Endothelial cell (in vitro differentiated cells): ENCODE measurements at regions not wholly inside any gene's neighbourhood (a gene's known extent, or its start where the extent isn't known, plus 50 kb on each side); places are given as distances from the start of the nearest gene placed in this dataset.
"Not testable (repeated sequence)": the region's sequence is repeated elsewhere in the genome, so short reads cannot be mapped to it uniquely, and the experiment has no call there.

Experiments
- DNase-seq: peaks from one replicate; pipeline ENCODE4 v3.0.0; 2021; ENCODE audit warnings: low spot score
- H3K27ac Mint-ChIP-seq: one replicate; pipeline ENCODE4 v1.8.0; 2021; ENCODE audit warnings: mixed read lengths, inconsistent platforms; ENCODE audit not compliant: unreplicated experiment
- H3K27me3 Mint-ChIP-seq: one replicate; pipeline ENCODE4 v1.8.0; 2021; ENCODE audit warnings: mild to moderate bottlenecking, moderate library complexity, mixed read lengths, inconsistent platforms; ENCODE audit not compliant: unreplicated experiment
- H3K36me3 Mint-ChIP-seq: one replicate; pipeline ENCODE4 v1.8.0; 2021; ENCODE audit warnings: mild to moderate bottlenecking, low read depth, mixed read lengths, inconsistent platforms; ENCODE audit not compliant: unreplicated experiment
- H3K4me1 Mint-ChIP-seq: one replicate; pipeline ENCODE4 v1.8.0; 2021; ENCODE audit warnings: mild to moderate bottlenecking, mixed read lengths, inconsistent platforms; ENCODE audit not compliant: unreplicated experiment
- H3K4me3 Mint-ChIP-seq: one replicate; pipeline ENCODE4 v1.8.0; 2021; ENCODE audit warnings: mild to moderate bottlenecking, mixed read lengths, inconsistent platforms; ENCODE audit not compliant: unreplicated experiment
- H3K9me3 Mint-ChIP-seq: one replicate; pipeline ENCODE4 v1.8.0; 2021; ENCODE audit warnings: mixed read lengths, inconsistent platforms; ENCODE audit not compliant: unreplicated experiment
- TF ChIP-seq, protein P1 (sequence below): fragments of 200-600 bp; sonication (generic); IDR thresholded peaks from one replicate; pipeline ENCODE4 v1.5.0; 2021; ENCODE audit warnings: antibody characterized with exemption; ENCODE audit not compliant: unreplicated experiment

DNA sequence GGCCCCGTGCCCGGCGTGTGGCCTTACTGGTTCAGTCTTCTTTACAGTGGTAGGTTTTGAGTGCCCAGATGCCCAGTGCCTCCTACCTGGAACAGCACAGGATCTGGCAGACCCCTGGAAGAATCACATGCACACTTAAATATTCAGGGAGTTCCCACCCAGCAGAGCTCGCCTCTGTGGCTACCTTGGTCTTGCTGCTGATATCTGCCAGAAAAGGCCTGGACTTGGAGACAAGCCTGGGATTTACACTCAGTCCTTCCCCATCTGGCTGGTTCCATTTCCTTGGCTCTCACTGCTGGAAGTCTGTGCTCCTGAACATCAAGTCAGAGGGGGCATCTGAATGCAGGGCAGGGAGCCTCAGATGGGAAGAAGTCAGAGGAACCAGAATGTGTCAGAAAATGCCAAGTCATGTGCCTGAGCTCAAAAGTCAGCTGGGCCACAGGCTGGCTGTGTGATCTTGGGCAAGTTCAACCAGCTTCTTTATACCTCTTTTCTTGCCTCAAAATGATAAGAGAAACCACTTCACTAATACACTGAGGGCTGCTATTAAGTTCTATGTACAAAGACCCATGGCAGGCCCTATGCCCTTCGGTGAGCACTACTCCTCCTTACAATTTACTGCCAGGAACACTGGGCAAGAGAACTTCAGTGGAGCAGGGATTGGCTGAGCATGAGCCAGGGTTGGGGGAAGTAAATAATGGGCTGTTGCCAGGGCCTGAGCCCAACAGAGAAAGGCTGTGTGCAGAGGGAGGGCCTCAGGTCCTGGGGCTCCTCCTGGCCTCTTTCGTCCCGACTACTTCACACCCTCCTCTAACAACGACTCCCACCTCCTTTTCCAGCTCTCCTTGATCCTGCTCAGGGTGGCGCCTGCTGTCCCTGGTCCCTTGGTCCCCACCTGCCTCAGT is 135.9 kb downstream of the GPCPD1 start:
- Mint-ChIP-seq H3K9me3 (no peaks in the 10 kb centered on the region), H3K4me1 (peaks cover 4% of the 10 kb centered on the region), H3K27me3 (peaks cover 1% of the 10 kb centered on the region), H3K36me3 (no peaks in the 10 kb centered on the region), H3K4me3 (no peak overlapping the region), H3K27ac (no peak overlapping the region)
- TF ChIP-seq, protein P1, sequence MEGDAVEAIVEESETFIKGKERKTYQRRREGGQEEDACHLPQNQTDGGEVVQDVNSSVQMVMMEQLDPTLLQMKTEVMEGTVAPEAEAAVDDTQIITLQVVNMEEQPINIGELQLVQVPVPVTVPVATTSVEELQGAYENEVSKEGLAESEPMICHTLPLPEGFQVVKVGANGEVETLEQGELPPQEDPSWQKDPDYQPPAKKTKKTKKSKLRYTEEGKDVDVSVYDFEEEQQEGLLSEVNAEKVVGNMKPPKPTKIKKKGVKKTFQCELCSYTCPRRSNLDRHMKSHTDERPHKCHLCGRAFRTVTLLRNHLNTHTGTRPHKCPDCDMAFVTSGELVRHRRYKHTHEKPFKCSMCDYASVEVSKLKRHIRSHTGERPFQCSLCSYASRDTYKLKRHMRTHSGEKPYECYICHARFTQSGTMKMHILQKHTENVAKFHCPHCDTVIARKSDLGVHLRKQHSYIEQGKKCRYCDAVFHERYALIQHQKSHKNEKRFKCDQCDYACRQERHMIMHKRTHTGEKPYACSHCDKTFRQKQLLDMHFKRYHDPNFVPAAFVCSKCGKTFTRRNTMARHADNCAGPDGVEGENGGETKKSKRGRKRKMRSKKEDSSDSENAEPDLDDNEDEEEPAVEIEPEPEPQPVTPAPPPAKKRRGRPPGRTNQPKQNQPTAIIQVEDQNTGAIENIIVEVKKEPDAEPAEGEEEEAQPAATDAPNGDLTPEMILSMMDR = no peak
- DNase-seq = no peak

DNA sequence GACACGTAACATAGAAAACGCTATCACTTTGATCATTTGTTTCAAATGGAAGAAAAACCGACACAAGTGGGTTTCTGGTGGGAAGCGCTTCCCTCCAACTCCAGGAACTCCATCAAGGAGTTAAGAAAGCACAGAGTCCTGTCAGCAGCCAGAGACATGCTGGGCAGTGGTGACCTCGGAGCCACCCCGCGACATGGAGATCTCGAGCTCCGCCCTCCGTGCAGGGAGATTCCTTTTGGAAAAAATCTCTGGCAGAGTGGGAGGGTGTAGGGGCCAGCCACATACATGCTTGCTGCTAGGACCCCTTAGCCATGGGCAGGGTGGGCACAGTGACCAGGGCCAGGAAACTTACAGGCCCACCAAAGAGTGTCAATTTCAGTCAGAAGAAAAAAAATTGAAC is 138.9 kb downstream of the GPCPD1 start:
- DNase-seq, H3K4me1 Mint-ChIP-seq, H3K27ac Mint-ChIP-seq, H3K36me3 Mint-ChIP-seq, H3K9me3 Mint-ChIP-seq, H3K4me3 Mint-ChIP-seq, H3K27me3 Mint-ChIP-seq: not testable (repeated sequence)

DNA sequence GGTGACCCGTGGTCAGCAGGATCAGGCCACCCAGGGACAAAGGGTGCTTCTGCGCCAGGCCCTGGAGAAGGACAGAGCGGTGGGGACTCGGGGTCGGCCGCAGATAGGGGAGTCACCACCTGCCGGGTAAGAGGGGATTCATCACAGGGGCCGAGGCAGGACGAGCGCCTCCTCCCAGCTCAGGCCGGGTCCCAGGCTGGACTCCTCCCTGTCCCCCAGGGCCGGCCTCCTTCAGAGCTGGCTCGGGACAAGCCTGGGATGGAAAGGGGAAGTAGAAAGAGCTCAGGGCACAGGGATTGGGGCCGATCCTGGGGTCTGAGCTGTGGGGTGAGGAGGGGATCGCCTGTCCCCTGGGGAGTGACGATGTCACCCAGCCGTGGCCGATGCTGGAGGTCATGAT is 139.4 kb downstream of the GPCPD1 start:
- Mint-ChIP-seq H3K4me1 (no peaks in the 10 kb centered on the region), H3K4me3 (no peak overlapping the region), H3K27me3 (peaks cover 1% of the 10 kb centered on the region), H3K9me3 (no peaks in the 10 kb centered on the region), H3K27ac (no peak overlapping the region), H3K36me3 (no peaks in the 10 kb centered on the region)
- TF ChIP-seq, protein P1 = no peak
- no peak for DNase-seq

DNA sequence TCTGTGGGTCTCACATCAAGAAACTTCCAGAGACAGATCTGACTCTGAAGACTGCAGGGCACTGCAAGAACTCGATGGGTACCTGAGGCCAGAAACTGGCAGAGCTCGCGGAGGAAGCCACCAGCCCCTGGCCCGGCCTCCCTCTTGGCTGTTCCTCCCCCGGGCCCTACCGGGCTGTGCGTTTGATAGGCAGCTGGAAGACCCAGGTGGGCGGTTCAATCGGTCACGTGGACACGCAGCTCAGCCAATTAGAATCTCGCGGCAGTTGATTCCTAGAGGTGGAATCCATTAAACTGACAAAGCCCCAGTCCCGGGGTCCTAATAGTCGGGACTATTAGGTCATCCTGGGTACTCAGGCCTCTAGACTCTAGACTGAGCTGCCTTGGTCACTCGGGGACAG is 139.9 kb downstream of the GPCPD1 start:
- TF ChIP-seq, protein P1 = no peak
- peaks cover 1% of the 10 kb centered on the region for H3K27me3 Mint-ChIP-seq
- no peaks in the 10 kb centered on the region for H3K9me3 Mint-ChIP-seq
- H3K4me1 Mint-ChIP-seq = no peaks in the 10 kb centered on the region
- DNase-seq = no peak
- no peaks in the 10 kb centered on the region for H3K36me3 Mint-ChIP-seq
- H3K27ac Mint-ChIP-seq = no peak overlapping the region
- no peak overlapping the region for H3K4me3 Mint-ChIP-seq

DNA sequence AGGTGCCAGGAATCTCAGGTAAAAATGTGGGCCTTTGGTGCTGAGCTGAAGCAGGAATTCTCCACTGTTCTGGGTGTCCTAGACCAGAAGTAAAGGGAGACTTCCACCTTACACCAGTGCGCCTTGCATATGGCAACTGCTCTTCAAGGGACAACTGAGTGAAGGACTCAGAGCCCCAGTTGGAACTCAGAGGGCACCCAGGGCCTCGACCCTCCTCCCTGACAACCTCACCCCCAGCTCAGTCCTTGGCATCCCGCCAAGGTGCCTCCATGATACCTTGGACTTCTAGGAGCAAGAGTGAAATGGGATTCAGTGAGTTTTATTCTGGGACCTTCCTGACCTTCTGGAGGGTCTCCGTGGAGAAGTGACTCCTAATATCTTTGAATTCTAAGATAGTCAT is 140.3 kb downstream of the GPCPD1 start:
- Mint-ChIP-seq H3K27ac (no peak overlapping the region), H3K4me3 (no peak overlapping the region), H3K36me3 (no peaks in the 10 kb centered on the region)

More for the DNA sequence above, 140.3 kb downstream of the GPCPD1 start:
- TF ChIP-seq, protein P1 = no peak
- H3K27me3 Mint-ChIP-seq = no peaks in the 10 kb centered on the region
- DNase-seq = no peak
- no peaks in the 10 kb centered on the region for H3K4me1 Mint-ChIP-seq
- no peaks in the 10 kb centered on the region for H3K9me3 Mint-ChIP-seq
